Fibroblast of skin of right biceps (primary cell): ENCODE measurements at regions not wholly inside any gene's neighbourhood (a gene's known extent, or its start where the extent isn't known, plus 50 kb on each side); places are given as distances from the start of the nearest gene placed in this dataset.
A peak's percentile ranks its signal among the peaks of the same experiment; 100 is the strongest.
"Not testable (repeated sequence)": the region's sequence is repeated elsewhere in the genome, so short reads cannot be mapped to it uniquely, and the experiment has no call there.

ENCODE experiments used
- DNase-seq: peaks from one replicate; pipeline ENCODE4 v3.0.0-alpha.2; 2013

GRCh38 chr15:38746211-38746610 is 181.6 kb upstream of the RASGRP1 start:
- DNase-seq: peak; percentile 43

- no peak for DNase-seq
Observed at GRCh38 chr15:38748710-38749109, 184.1 kb upstream of the RASGRP1 start.

GRCh38 chr15:38750786-38751185 is 186.2 kb upstream of the RASGRP1 start:
- no peak for DNase-seq

GRCh38 chr15:38755718-38756117 is 191.1 kb upstream of the RASGRP1 start:
- DNase-seq: no peak

- DNase-seq: no peak
Observed at GRCh38 chr15:38756441-38756840, 191.8 kb upstream of the RASGRP1 start.

- peak; percentile 97 for DNase-seq
Observed at GRCh38 chr15:38758043-38758442, 193.4 kb upstream of the RASGRP1 start.

- DNase-seq: no peak
Observed at GRCh38 chr15:38761681-38762080, 197.1 kb upstream of the RASGRP1 start.

- DNase-seq: peak; percentile 63
Observed at GRCh38 chr15:38768970-38769369, 204.4 kb upstream of the RASGRP1 start.

- no peak for DNase-seq
Observed at GRCh38 chr15:38769492-38769891, 204.9 kb upstream of the RASGRP1 start.

GRCh38 chr15:38774076-38774475 is 209.5 kb upstream of the RASGRP1 start:
- not testable (repeated sequence) for DNase-seq

- no peak for DNase-seq
Observed at GRCh38 chr15:38781196-38781595, 216.6 kb upstream of the RASGRP1 start.

GRCh38 chr15:38782156-38782555 is 217.5 kb upstream of the RASGRP1 start:
- DNase-seq: no peak

- no peak for DNase-seq
Observed at GRCh38 chr15:38788918-38789317, 224.3 kb upstream of the RASGRP1 start.

- DNase-seq: no peak
Observed at GRCh38 chr15:38789566-38789965, 225.0 kb upstream of the RASGRP1 start.

- DNase-seq: no peak
Observed at GRCh38 chr15:38793206-38793810, 228.7 kb upstream of the RASGRP1 start.

GRCh38 chr15:38795471-38796245 is 231.0 kb upstream of the RASGRP1 start:
- peak; percentile 49 for DNase-seq

GRCh38 chr15:38796589-38796988 is 232.0 kb upstream of the RASGRP1 start:
- DNase-seq: no peak

GRCh38 chr15:38797506-38797905 is 232.9 kb upstream of the RASGRP1 start:
- not testable (repeated sequence) for DNase-seq

GRCh38 chr15:38799202-38799601 is 234.6 kb upstream of the RASGRP1 start:
- not testable (repeated sequence) for DNase-seq

- DNase-seq: peak; percentile 69
Observed at GRCh38 chr15:38809621-38810020, 245.0 kb upstream of the RASGRP1 start.

- no peak for DNase-seq
Observed at GRCh38 chr15:38810686-38811085, 246.1 kb upstream of the RASGRP1 start.

- not testable (repeated sequence) for DNase-seq
Observed at GRCh38 chr15:38814254-38814653, 249.6 kb upstream of the RASGRP1 start.

- no peak for DNase-seq
Observed at GRCh38 chr15:38814891-38815290, 250.3 kb upstream of the RASGRP1 start.

- DNase-seq: peak; percentile 91
Observed at GRCh38 chr15:38817427-38818156, 253.0 kb upstream of the RASGRP1 start.
